Osteoblast (primary cell): ENCODE measurements at regions not wholly inside any gene's neighbourhood (a gene's known extent, or its start where the extent isn't known, plus 50 kb on each side); places are given as distances from the start of the nearest gene placed in this dataset.
"Not testable (repeated sequence)": the region's sequence is repeated elsewhere in the genome, so short reads cannot be mapped to it uniquely, and the experiment has no call there.

ENCODE experiments used
- DNase-seq: peaks from one replicate; pipeline ENCODE4 v3.0.0; 2011; ENCODE audit warnings: low spot score, mixed read lengths; ENCODE audit not compliant: insufficient read length; ENCODE audit errors: missing footprints
- H2AFZ ChIP-seq: 2 replicates; pipeline ENCODE4 v1.6.0; 2011; ENCODE audit warnings: mild to moderate bottlenecking, low read length
- H3K27ac ChIP-seq: 2 replicates; pipeline ENCODE4 v1.5.1; 2011; ENCODE audit warnings: mild to moderate bottlenecking, low read depth, low read length, moderate library complexity
- H3K27me3 ChIP-seq: 2 replicates; pipeline ENCODE4 v1.6.0; 2012; ENCODE audit warnings: mild to moderate bottlenecking, control low read depth, inconsistent platforms, low read length, moderate library complexity; ENCODE audit not compliant: insufficient read depth
- H3K36me3 ChIP-seq: 2 replicates; pipeline ENCODE4 v1.5.1; 2011; ENCODE audit warnings: mild to moderate bottlenecking, low read length, control low read depth, moderate library complexity; ENCODE audit not compliant: insufficient read depth
- H3K4me1 ChIP-seq: 2 replicates; pipeline ENCODE4 v1.5.1; 2011; ENCODE audit warnings: mild to moderate bottlenecking, low read length, control low read depth, moderate library complexity; ENCODE audit not compliant: insufficient read depth
- H3K4me2 ChIP-seq: 2 replicates; pipeline ENCODE4 v1.6.0; 2011; ENCODE audit warnings: mild to moderate bottlenecking, low read length; ENCODE audit not compliant: insufficient read depth
- H3K4me3 ChIP-seq: fragments of 200-600 bp; sonication (generic); 3 replicates; pipeline ENCODE4 v1.5.1; 2012; ENCODE audit warnings: mild to moderate bottlenecking, low read length, inconsistent platforms; ENCODE audit not compliant: insufficient read depth
- H3K79me2 ChIP-seq: 2 replicates; pipeline ENCODE4 v1.6.0; 2012; ENCODE audit warnings: mild to moderate bottlenecking, low read length, control low read depth, inconsistent platforms; ENCODE audit not compliant: insufficient read depth
- H3K9me3 ChIP-seq: 2 replicates; pipeline ENCODE4 v1.5.1; 2011; ENCODE audit warnings: low read depth, low read length, control low read depth
- H4K20me1 ChIP-seq: 2 replicates; pipeline ENCODE4 v1.6.0; 2012; ENCODE audit warnings: mild to moderate bottlenecking, low read length, control low read depth; ENCODE audit not compliant: insufficient read depth
- TF ChIP-seq, protein P1 (sequence below): IDR thresholded peaks from 2 replicates; pipeline ENCODE4 v1.5.1; 2011; ENCODE audit warnings: mild to moderate bottlenecking, low read depth, low read length, moderate library complexity; ENCODE audit errors: extremely low read depth

DNA sequence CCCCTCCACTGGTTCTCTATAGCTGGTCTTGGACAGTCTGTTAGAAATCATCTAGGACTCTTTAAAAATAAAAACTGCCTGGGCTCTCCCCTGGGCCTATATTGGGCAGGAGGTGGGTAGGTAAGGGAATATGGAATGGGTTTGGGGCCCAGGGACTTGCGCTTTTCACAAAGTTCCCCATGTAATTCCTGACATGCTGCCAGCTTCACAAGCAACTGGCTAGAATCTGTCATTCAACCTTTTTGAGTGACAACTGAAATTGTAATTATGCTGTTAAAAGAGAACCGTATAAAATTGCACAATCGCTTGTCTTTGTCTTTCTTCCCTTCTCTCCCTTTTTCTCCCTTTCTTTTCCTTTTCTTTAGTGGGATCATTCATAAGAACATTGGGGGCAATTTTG lies 603.1 kb downstream of the EBF1 start:
- DNase-seq: no peak
- H3K36me3 ChIP-seq: no peaks in the 10 kb centered on the region
- TF ChIP-seq, protein P1, sequence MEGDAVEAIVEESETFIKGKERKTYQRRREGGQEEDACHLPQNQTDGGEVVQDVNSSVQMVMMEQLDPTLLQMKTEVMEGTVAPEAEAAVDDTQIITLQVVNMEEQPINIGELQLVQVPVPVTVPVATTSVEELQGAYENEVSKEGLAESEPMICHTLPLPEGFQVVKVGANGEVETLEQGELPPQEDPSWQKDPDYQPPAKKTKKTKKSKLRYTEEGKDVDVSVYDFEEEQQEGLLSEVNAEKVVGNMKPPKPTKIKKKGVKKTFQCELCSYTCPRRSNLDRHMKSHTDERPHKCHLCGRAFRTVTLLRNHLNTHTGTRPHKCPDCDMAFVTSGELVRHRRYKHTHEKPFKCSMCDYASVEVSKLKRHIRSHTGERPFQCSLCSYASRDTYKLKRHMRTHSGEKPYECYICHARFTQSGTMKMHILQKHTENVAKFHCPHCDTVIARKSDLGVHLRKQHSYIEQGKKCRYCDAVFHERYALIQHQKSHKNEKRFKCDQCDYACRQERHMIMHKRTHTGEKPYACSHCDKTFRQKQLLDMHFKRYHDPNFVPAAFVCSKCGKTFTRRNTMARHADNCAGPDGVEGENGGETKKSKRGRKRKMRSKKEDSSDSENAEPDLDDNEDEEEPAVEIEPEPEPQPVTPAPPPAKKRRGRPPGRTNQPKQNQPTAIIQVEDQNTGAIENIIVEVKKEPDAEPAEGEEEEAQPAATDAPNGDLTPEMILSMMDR: no peak

DNA sequence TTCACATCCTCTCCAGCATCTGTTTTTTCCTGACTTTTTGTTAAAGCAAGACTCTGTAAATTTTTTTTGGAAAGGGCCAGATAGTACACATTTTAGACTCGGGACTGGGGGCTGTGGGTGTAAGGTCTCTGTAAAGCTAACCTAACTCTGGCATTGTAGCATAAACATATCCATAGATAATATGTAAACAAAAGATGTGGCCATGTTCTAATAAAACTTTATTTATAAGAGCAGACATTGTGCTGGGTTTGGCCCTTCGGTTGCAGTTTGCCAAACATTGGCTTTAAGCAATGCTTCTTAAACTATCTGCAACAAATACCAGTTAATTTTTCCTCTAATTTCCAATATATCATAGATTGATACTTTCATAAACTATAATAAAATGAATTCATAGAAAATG lies 605.2 kb downstream of the EBF1 start:
- no peak for DNase-seq
- Histone ChIP-seq H3K4me3 (no peak overlapping the region), H3K79me2 (no peaks in the 10 kb centered on the region), H3K9me3 (no peaks in the 10 kb centered on the region), H3K27ac (no peak overlapping the region), H3K27me3 (no peaks in the 10 kb centered on the region), H3K4me1 (no peaks in the 10 kb centered on the region), H3K36me3 (no peaks in the 10 kb centered on the region), H2AFZ (no peak overlapping the region), H3K4me2 (no peak overlapping the region), H4K20me1 (no peaks in the 10 kb centered on the region)
- TF ChIP-seq, protein P1: no peak

More for the DNA sequence above, 603.1 kb downstream of the EBF1 start:
- Histone ChIP-seq H3K79me2 (no peaks in the 10 kb centered on the region), H3K4me1 (no peaks in the 10 kb centered on the region), H4K20me1 (no peaks in the 10 kb centered on the region), H3K27ac (no peak overlapping the region), H3K4me3 (no peak overlapping the region), H3K9me3 (no peaks in the 10 kb centered on the region), H2AFZ (no peak overlapping the region), H3K27me3 (no peaks in the 10 kb centered on the region), H3K4me2 (no peak overlapping the region)

DNA sequence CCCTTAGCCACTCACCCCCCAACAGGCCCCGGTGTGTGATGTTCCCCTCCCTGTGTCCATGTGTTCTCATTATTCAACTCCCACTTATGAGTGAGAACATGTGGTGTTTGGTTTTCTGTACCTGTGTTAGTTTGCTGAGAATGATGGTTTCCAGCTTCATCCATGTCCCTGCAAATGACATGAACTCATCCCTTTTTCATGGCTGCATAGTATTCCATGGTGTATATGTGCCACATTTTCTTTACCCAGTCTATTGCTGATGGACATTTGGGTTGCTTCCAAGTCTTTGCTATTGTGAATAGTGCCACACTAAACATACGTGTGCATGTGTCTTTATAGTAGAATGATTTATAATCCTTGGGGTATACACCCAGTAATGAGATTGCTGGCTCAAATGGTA lies 605.7 kb downstream of the EBF1 start:
- H3K4me3 ChIP-seq, H3K27me3 ChIP-seq, H3K36me3 ChIP-seq, H3K4me1 ChIP-seq, H2AFZ ChIP-seq, H3K79me2 ChIP-seq, H4K20me1 ChIP-seq, H3K4me2 ChIP-seq, H3K27ac ChIP-seq, H3K9me3 ChIP-seq, DNase-seq: not testable (repeated sequence)

DNA sequence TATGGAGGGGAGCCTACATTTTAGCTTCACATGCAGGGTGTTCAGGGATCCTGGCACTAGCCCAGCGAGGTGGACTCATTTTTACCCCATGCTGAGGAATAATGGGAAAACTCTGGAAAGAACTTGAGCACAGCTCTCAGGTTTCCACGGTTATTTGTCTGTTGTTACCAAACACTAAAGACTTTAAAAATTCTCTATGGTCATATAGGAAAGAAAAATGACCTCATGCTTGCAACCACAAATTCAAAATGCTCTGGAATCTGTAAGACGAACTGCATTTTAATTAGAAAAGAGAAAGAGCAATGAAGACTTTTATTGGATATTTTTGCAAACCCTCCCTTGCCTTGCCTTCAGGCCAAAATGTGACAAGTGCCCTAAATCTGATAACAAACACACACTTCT lies 606.9 kb downstream of the EBF1 start:
- DNase-seq: no peak
- H3K27me3 ChIP-seq: no peaks in the 10 kb centered on the region
- no peaks in the 10 kb centered on the region for H3K36me3 ChIP-seq
- no peak overlapping the region for H3K27ac ChIP-seq
- H3K4me2 ChIP-seq: no peak overlapping the region
- no peaks in the 10 kb centered on the region for H4K20me1 ChIP-seq
- no peaks in the 10 kb centered on the region for H3K9me3 ChIP-seq
- TF ChIP-seq, protein P1: no peak
- H2AFZ ChIP-seq: no peak overlapping the region
- no peak overlapping the region for H3K4me3 ChIP-seq
- H3K4me1 ChIP-seq: no peaks in the 10 kb centered on the region
- H3K79me2 ChIP-seq: no peaks in the 10 kb centered on the region

DNA sequence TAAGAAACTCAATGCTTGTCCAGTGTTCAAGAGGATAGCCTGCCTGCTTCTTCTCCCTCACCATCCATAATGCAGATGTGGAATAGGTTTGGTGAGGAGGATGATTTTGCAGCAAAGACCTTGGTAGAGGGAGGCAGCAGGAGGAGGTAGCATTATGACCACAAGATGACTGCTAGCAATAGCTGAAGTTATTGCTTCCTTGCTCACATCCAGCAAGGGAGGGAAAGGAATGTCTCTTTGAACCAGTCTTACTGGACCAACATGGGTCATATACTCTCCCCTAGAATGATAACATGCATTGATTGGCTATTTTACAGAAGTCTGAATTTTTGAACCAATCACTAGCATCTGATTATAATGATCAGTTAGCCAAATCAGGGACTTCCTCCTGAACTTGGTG lies 607.6 kb downstream of the EBF1 start:
- Histone ChIP-seq H3K27ac (no peak overlapping the region), H3K27me3 (no peaks in the 10 kb centered on the region), H3K4me2 (no peak overlapping the region), H3K4me1 (no peaks in the 10 kb centered on the region), H3K4me3 (no peak overlapping the region), H3K79me2 (no peaks in the 10 kb centered on the region), H2AFZ (no peak overlapping the region), H3K9me3 (no peaks in the 10 kb centered on the region), H3K36me3 (no peaks in the 10 kb centered on the region), H4K20me1 (no peaks in the 10 kb centered on the region)
- TF ChIP-seq, protein P1: no peak
- no peak for DNase-seq
